ENCODE measurements at regions not wholly inside any gene's neighbourhood (a gene's known extent, or its start where the extent isn't known, plus 50 kb on each side); places are given as distances from the start of the nearest gene placed in this dataset.

DNA sequence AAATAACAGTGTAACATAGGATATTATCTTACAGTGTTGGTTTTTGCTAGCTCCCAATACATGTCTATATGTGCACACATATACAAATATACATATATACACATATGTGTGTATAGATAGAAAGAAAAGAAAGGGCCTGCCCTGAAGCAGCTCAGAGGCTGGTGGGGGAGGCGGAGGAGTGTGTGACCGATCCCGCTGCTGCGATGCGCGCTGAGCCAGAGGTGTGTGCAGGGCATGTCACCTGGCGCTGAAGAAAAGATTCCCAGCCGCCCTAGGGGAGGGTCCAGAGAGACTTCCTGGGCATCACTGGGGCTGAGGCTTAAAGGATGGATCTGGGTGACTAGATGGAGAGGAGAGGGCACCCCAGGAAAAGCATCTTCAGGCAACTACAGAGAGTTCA is 110.2 kb downstream of the FAM50B start:
- intact Hi-C loops (cut with micrococcal nuclease), result no loop called here
- no peak for DNase-seq
- Histone ChIP-seq H3K27me3 (ENCODE audit: low read depth) (no peaks in the 10 kb centered on the region), H3K4me1 (peaks cover 14% of the 10 kb centered on the region), H3K27ac (replicated peaks) (no peak overlapping the region), H3K4me3 (no peak overlapping the region), H3K36me3 (no peaks in the 10 kb centered on the region), H3K9me3 (replicated peaks) (no peaks in the 10 kb centered on the region)
- TF ChIP-seq, protein P1, sequence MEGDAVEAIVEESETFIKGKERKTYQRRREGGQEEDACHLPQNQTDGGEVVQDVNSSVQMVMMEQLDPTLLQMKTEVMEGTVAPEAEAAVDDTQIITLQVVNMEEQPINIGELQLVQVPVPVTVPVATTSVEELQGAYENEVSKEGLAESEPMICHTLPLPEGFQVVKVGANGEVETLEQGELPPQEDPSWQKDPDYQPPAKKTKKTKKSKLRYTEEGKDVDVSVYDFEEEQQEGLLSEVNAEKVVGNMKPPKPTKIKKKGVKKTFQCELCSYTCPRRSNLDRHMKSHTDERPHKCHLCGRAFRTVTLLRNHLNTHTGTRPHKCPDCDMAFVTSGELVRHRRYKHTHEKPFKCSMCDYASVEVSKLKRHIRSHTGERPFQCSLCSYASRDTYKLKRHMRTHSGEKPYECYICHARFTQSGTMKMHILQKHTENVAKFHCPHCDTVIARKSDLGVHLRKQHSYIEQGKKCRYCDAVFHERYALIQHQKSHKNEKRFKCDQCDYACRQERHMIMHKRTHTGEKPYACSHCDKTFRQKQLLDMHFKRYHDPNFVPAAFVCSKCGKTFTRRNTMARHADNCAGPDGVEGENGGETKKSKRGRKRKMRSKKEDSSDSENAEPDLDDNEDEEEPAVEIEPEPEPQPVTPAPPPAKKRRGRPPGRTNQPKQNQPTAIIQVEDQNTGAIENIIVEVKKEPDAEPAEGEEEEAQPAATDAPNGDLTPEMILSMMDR (IDR thresholded peaks at IDR 0.05; ENCODE audit: borderline replicate concordance), result no peak

DNA sequence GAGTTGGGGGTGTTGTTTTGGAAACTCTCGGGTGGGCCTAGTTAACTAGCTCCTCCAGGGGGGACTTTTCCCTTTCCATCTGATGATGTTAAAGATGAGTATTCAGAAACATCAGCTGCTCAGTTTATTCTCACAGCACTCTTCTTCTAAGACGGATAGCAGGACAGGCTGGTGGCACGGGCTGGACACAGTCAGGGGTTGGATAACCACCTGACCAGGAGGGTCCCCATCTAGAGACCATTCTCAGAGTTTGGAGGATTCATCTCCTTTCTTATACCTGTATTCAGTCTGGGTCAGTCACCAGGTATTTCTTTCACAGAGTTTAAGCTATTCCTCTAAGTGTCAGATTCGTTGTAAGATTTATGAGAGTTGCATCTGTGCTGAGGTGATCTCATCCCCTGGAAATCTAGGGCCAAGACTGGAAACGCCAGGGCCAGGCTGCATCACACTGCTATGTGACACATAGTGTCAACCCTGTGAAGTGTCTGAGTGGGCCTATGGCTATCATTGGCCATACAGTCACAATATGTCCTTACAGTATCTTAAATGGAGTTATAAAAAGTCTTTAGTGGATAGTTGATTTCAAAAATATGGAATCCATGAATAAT is 111.7 kb downstream of the FAM50B start:
- TF ChIP-seq, protein P1 (IDR thresholded peaks at IDR 0.05; ENCODE audit: borderline replicate concordance), result no peak
- no peak overlapping the region for H3K4me3 ChIP-seq
- H3K27ac ChIP-seq (replicated peaks), result no peak overlapping the region

DNA sequence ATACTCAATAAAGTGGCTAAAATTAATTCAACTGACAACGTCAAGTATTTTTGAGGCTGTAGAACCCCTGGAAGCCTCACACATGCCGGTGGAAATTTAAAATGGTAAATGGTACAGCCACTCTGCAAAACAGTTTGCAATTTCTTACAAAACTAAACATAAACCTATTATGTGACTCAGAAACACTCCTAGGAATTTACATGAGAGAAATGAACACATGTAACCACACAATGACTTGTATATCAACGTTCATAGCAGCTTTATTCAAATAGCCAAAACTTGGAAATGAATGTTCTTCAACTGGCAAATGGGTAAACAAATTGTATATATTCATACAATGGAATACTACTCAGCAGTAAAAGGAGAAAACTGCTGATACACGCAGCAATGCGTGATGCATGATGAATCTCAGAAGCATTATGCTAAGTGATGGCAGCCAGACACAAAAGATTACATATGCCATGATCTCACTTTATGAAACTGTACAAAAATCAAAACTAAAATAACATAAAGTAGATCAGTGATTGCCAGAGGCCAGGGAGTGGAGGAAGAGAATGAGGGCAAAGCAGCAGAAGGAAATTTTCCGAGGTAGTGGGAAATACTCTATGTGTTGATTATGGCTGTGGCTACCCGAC is 112.5 kb downstream of the FAM50B start:
- Histone ChIP-seq H3K27me3 (ENCODE audit: low read depth) (no peaks in the 10 kb centered on the region), H3K4me1 (peaks cover 14% of the 10 kb centered on the region), H3K27ac (replicated peaks) (no peak overlapping the region), H3K9me3 (replicated peaks) (no peaks in the 10 kb centered on the region), H3K36me3 (no peaks in the 10 kb centered on the region), H3K4me3 (no peak overlapping the region)
- intact Hi-C loops (cut with micrococcal nuclease), result no loop called here
- no peak for DNase-seq
- TF ChIP-seq, protein P1 (IDR thresholded peaks at IDR 0.05; ENCODE audit: borderline replicate concordance), result no peak

More for the DNA sequence above, 111.7 kb downstream of the FAM50B start:
- Histone ChIP-seq H3K36me3 (no peaks in the 10 kb centered on the region), H3K9me3 (replicated peaks) (no peaks in the 10 kb centered on the region), H3K27me3 (ENCODE audit: low read depth) (no peaks in the 10 kb centered on the region), H3K4me1 (peaks cover 14% of the 10 kb centered on the region)
- intact Hi-C loops (cut with micrococcal nuclease), result no loop called here
- DNase-seq, result no peak

DNA sequence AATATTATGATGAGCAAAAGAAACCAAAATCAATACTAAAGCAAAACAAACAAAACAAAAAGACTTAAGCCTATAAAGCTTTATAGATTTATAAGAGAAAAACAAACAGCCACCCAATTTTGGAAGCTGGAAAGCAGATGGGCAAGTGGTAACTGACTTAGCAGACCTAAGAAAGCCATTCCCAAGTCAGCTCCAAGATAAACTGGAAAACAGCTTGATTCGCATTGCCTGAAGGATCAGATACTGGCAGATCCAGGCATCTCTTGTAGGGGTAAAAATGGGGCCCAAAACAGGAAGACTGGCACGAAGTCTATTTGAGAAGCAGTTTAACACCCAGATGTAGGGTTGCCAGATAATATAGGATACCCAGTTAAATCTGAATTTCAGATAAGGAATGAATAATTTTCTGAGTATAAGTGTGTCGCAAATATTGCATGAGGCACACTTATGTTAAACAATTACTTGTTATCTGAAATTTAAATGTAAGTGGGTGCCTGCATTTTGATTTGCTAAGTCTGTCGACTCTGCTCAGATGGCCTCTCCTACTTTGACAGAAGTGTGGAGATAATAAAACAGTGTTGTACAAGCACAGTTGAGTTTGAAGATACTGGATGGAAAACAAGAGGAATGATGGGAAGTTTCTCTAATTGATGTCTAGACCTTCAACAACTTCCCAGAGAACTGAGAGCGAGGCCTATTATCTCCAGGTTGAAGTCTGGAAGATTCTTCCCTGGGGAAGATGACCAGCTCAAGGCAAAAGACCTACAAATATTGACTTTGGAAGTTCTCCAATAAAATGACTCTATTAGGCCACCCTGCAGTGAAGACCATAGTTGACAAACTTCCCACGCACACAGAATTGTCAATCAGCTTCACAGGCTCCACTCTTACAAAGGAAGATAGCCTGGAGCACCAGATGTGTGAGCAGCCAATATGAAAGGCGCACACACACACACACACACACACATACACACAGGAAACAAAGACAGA is 113.4 kb downstream of the FAM50B start:
- no peaks in the 10 kb centered on the region for H3K9me3 ChIP-seq (replicated peaks)
- no peak overlapping the region for H3K27ac ChIP-seq (replicated peaks)
- H3K36me3 ChIP-seq, result no peaks in the 10 kb centered on the region
- TF ChIP-seq, protein P1 (IDR thresholded peaks at IDR 0.05; ENCODE audit: borderline replicate concordance), result no peak
- no peak for DNase-seq
- intact Hi-C loops (cut with micrococcal nuclease), result no loop called here
- H3K27me3 ChIP-seq (ENCODE audit: low read depth), result no peaks in the 10 kb centered on the region
- H3K4me1 ChIP-seq, result peaks cover 14% of the 10 kb centered on the region
- H3K4me3 ChIP-seq, result no peak overlapping the region

DNA sequence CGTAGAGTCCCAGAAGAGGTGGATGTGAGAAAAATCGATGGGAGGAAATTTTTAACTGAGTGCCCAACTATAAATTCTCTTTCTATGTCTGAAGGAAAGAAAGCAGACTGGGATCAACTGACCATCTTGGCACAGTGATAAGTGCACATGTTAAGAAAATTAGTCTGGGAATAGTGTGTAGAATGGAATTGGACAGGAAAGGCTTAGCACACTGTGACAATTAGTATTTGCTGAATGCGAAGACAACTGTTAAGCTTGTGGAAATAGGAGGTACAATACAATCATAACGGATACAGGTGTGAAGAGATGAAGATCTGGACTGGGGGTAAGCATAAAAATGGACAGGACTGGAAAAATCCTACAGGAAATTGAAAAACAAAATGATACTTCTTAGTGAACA is 114.3 kb downstream of the FAM50B start:
- Histone ChIP-seq H3K36me3 (no peaks in the 10 kb centered on the region), H3K27ac (replicated peaks) (no peak overlapping the region), H3K4me3 (no peak overlapping the region), H3K27me3 (ENCODE audit: low read depth) (no peaks in the 10 kb centered on the region), H3K9me3 (replicated peaks) (no peaks in the 10 kb centered on the region), H3K4me1 (peaks cover 14% of the 10 kb centered on the region)
- TF ChIP-seq, protein P1 (IDR thresholded peaks at IDR 0.05; ENCODE audit: borderline replicate concordance), result no peak
- no peak for DNase-seq
- intact Hi-C loops (cut with micrococcal nuclease), result no loop called here

Data from left ventricle myocardium inferior (tissue), 1 donor.